A673 (cell line): ENCODE measurements at regions not wholly inside any gene's neighbourhood (a gene's known extent, or its start where the extent isn't known, plus 50 kb on each side); places are given as distances from the start of the nearest gene placed in this dataset.

ENCODE experiments used
- BruUV-seq: library from RNA; stranded (reverse); fragments of 400-500 nt; replicated peaks from 2 replicates; lab custom pipeline; 2021; lab: Mats Ljungman, UMichigan
- CTCF ChIA-PET: fragments of 300-600 bp; sonication (Branson Sonifier 250); formaldehyde crosslinking; loops from one replicate; lab custom pipeline; 2022; ENCODE audit warnings: antibody characterized with exemption; lab: Charles Lee
- POLR2A ChIA-PET: fragments of 300-600 bp; sonication (Branson Sonifier 250); formaldehyde crosslinking; loops from one replicate; lab custom pipeline; 2022; ENCODE audit warnings: antibody characterized with exemption; ENCODE audit not compliant: low non-redundant PET; lab: Charles Lee
- DNase-seq: peaks from one replicate; pipeline ENCODE4 v3.0.0-alpha.2; 2015; ENCODE audit warnings: low spot score
- H3K27ac ChIP-seq: fragments of 200-600 bp; sonication (generic); 2 replicates; pipeline ENCODE4 v1.5.1; 2016; ENCODE audit warnings: mixed run types, low read depth, mild to moderate bottlenecking, mixed read lengths, antibody characterized with exemption, low read length; ENCODE audit not compliant: poor library complexity, severe bottlenecking
- H3K27me3 ChIP-seq: fragments of 200-600 bp; sonication (generic); replicated peaks from 2 replicates; pipeline ENCODE4 v1.6.1; 2017; ENCODE audit warnings: mixed run types, low read depth, mild to moderate bottlenecking, mixed read lengths, antibody characterized with exemption, low read length; ENCODE audit not compliant: insufficient read depth, poor library complexity
- H3K36me3 ChIP-seq: fragments of 200-600 bp; sonication (generic); 2 replicates; pipeline ENCODE4 v1.6.1; 2016; ENCODE audit warnings: mixed run types, mild to moderate bottlenecking, mixed read lengths, antibody characterized with exemption, low read length; ENCODE audit not compliant: insufficient read depth, poor library complexity, severe bottlenecking
- H3K4me1 ChIP-seq: fragments of 200-600 bp; sonication (generic); 2 replicates; pipeline ENCODE4 v1.6.1; 2017; ENCODE audit warnings: mixed run types, mild to moderate bottlenecking, mixed read lengths, antibody characterized with exemption, low read length; ENCODE audit not compliant: insufficient read depth, poor library complexity, severe bottlenecking
- H3K4me3 ChIP-seq: fragments of 200-600 bp; sonication (generic); 2 replicates; pipeline ENCODE4 v1.5.1; 2016; ENCODE audit warnings: low read depth, mixed run types, mild to moderate bottlenecking, mixed read lengths, low read length; ENCODE audit not compliant: poor library complexity, severe bottlenecking
- H3K9me3 ChIP-seq: fragments of 200-600 bp; sonication (generic); 2 replicates; pipeline ENCODE4 v1.6.1; 2016; ENCODE audit warnings: mixed run types, low read depth, mild to moderate bottlenecking, mixed read lengths, antibody characterized with exemption, low read length; ENCODE audit not compliant: poor library complexity, severe bottlenecking
- CTCF ChIP-seq: fragments of 300-800, 200-600 bp; sonication (generic); conservative IDR thresholded peaks from 2 replicates; pipeline ENCODE4 v1.5.1; 2017; ENCODE audit warnings: low read depth, mild to moderate bottlenecking, antibody characterized with exemption, low read length, moderate library complexity, mixed read lengths
- EZH2 ChIP-seq: fragments of 200-600 bp; sonication (generic); IDR thresholded peaks from 2 replicates; pipeline ENCODE4 v1.6.1; 2017; ENCODE audit warnings: borderline replicate concordance, low read depth, mild to moderate bottlenecking, mixed read lengths, antibody characterized with exemption, low read length; ENCODE audit not compliant: poor library complexity, severe bottlenecking
- intact Hi-C: fragments of 100-400 bp; cut with micrococcal nuclease; formaldehyde crosslinking; loops from one replicate; pipeline ENCODE4 v1.10.0; 2022; ENCODE audit not compliant: unreplicated experiment

- H3K36me3 ChIP-seq = no peaks in the 10 kb centered on the region
- BruUV-seq = no TSS peak
- H3K27ac ChIP-seq = no peak overlapping the region
- CTCF ChIA-PET = no interaction called here
- H3K27me3 ChIP-seq = no peaks in the 10 kb centered on the region
- intact Hi-C loops = no loop called here
- H3K4me3 ChIP-seq = no peak overlapping the region
- no peaks in the 10 kb centered on the region for H3K9me3 ChIP-seq
- DNase-seq = no peak
- no peaks in the 10 kb centered on the region for H3K4me1 ChIP-seq
- POLR2A ChIA-PET = no interaction called here
- TF ChIP-seq CTCF = no peak
- TF ChIP-seq EZH2 = no peak
Measured at GRCh38 chr13:73224703-73225102, 165.9 kb downstream of the KLF5 start.

GRCh38 chr13:73223372-73223781, 164.6 kb downstream of the KLF5 start:
- no peaks in the 10 kb centered on the region for H3K27me3 ChIP-seq
- DNase-seq = peak; percentile 23
- TF ChIP-seq CTCF (no peak), EZH2 (no peak)
- intact Hi-C loops = no loop called here
- BruUV-seq = no TSS peak
- no peaks in the 10 kb centered on the region for H3K9me3 ChIP-seq
- POLR2A ChIA-PET = no interaction called here
- H3K27ac ChIP-seq = no peak overlapping the region
- H3K4me3 ChIP-seq = no peak overlapping the region
- CTCF ChIA-PET = no interaction called here
- no peaks in the 10 kb centered on the region for H3K36me3 ChIP-seq
- no peaks in the 10 kb centered on the region for H3K4me1 ChIP-seq

GRCh38 chr13:73222627-73223305, 164.0 kb downstream of the KLF5 start:
- Histone ChIP-seq H3K9me3 (no peaks in the 10 kb centered on the region), H3K27me3 (no peaks in the 10 kb centered on the region), H3K4me3 (no peak overlapping the region), H3K4me1 (no peaks in the 10 kb centered on the region), H3K36me3 (no peaks in the 10 kb centered on the region), H3K27ac (no peak overlapping the region)
- DNase-seq = no peak
- ChIA-PET POLR2A (no interaction called here), CTCF (no interaction called here)
- BruUV-seq = no TSS peak
- TF ChIP-seq EZH2 = no peak
- TF ChIP-seq CTCF = no peak
- intact Hi-C loops = no loop called here
